B cell (primary cell): ENCODE measurements at regions not wholly inside any gene's neighbourhood (a gene's known extent, or its start where the extent isn't known, plus 50 kb on each side); places are given as distances from the start of the nearest gene placed in this dataset.

Source experiments
- CTCF ChIP-seq: fragments of 200-600 bp; IDR thresholded peaks from one replicate; pipeline ENCODE4 v1.8.0; 2022; ENCODE audit warnings: antibody characterized with exemption, mild to moderate bottlenecking
- EZH2 ChIP-seq: IDR thresholded peaks from 2 replicates; pipeline ENCODE4 v1.6.1; 2012; ENCODE audit warnings: borderline replicate concordance, low read depth, mild to moderate bottlenecking, moderate library complexity, low read length; ENCODE audit not compliant: insufficient read depth, poor library complexity, severe bottlenecking

GRCh38 chr5:101404531-101404930 lies 501.4 kb upstream of the ST8SIA4 start:
- TF ChIP-seq CTCF (no peak), EZH2 (no peak)
